ENCODE measurements at regions not wholly inside any gene's neighbourhood (a gene's known extent, or its start where the extent isn't known, plus 50 kb on each side); places are given as distances from the start of the nearest gene placed in this dataset.

DNA sequence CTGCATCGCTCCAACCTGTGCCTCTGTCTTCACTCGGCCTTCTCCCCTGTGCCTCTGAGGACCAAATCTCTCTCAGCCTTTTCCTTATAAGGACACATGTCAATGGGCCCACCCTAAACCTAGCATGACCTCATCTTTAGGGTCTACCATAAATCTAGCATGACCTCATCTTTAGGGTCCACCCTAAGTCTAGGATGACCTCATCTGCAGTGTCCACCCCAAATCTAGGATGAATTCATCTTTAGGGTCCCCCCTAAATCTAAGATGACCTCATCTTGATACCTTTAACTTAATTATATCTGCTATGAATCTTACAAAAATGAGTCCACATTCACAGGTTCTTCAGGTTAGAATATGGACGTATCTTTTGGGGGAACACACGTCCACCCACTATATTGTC, 131.1 kb upstream of the RPL38 start:
- H3K36me3 ChIP-seq, result no peaks in the 10 kb centered on the region
- ATAC-seq (no peak), DNase-seq (no peak)
- no peaks in the 10 kb centered on the region for H3K9me3 ChIP-seq
- WGBS (ENCODE audit: insufficient coverage, low coverage, low lambda C conversion rate, missing lambda C conversion rate), result 49% methylated on average over 2 of the region's 4 CpGs
- no peak overlapping the region for H3K27ac ChIP-seq
- H3K4me3 ChIP-seq, result no peak overlapping the region
- no peaks in the 10 kb centered on the region for H3K4me1 ChIP-seq
- no peaks in the 10 kb centered on the region for H3K27me3 ChIP-seq
- intact Hi-C loops (cut with DNase I), result no loop called here
- TF ChIP-seq, protein P1, sequence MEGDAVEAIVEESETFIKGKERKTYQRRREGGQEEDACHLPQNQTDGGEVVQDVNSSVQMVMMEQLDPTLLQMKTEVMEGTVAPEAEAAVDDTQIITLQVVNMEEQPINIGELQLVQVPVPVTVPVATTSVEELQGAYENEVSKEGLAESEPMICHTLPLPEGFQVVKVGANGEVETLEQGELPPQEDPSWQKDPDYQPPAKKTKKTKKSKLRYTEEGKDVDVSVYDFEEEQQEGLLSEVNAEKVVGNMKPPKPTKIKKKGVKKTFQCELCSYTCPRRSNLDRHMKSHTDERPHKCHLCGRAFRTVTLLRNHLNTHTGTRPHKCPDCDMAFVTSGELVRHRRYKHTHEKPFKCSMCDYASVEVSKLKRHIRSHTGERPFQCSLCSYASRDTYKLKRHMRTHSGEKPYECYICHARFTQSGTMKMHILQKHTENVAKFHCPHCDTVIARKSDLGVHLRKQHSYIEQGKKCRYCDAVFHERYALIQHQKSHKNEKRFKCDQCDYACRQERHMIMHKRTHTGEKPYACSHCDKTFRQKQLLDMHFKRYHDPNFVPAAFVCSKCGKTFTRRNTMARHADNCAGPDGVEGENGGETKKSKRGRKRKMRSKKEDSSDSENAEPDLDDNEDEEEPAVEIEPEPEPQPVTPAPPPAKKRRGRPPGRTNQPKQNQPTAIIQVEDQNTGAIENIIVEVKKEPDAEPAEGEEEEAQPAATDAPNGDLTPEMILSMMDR (IDR thresholded peaks at IDR 0.05), result no peak
- TF ChIP-seq POLR2A (IDR thresholded peaks at IDR 0.05), result no peak

DNA sequence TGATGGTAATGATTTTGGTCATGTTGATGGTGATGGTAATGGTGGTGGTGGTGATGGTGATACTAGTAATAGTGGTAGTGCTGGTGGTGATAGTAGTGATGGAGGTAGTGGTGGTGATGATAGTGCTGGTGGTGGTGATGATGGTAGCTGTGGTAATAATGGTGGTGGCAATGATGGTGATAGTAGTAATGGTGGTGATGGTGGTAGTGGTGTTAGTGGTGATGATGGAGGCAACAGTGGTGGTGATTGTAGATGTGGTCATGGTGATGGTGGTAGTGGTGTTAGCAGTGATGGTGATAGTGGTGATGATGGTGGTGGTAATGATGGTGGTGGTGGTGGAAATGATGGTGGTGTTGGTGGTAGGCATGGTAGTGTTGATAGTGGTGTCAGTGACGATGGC, 127.0 kb upstream of the RPL38 start:
- DNase-seq, result no peak

DNA sequence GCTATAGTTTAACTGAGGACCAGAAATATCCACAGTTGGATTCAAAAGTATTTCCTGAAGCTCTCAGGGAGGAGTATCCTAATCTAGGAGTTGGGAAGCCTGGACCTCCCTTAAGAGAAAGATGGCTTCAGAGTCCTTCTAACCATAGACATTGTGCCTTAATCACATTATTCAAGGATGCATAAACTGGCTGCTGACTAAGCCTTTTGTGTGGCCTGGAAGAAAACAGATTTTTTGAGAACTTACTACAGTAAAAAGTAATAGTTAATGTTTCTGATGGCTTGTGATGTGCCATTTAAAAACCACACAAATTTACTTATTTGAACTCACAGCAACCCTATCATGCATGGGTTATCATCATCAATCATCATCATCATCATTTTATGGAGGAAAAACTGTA, 126.2 kb upstream of the RPL38 start:
- ATAC-seq (no peak), DNase-seq (no peak)
- Histone ChIP-seq H3K27ac (no peak overlapping the region), H3K4me1 (no peaks in the 10 kb centered on the region), H3K27me3 (no peaks in the 10 kb centered on the region), H3K4me3 (no peak overlapping the region), H3K9me3 (no peaks in the 10 kb centered on the region), H3K36me3 (no peaks in the 10 kb centered on the region)
- intact Hi-C loops (cut with DNase I), result no loop called here
- TF ChIP-seq POLR2A (IDR thresholded peaks at IDR 0.05), result no peak
- TF ChIP-seq, protein P1 (IDR thresholded peaks at IDR 0.05), result no peak

More for the DNA sequence above, 127.0 kb upstream of the RPL38 start:
- no peak overlapping the region for H3K4me3 ChIP-seq
- H3K9me3 ChIP-seq, result no peaks in the 10 kb centered on the region
- H3K27ac ChIP-seq, result no peak overlapping the region
- TF ChIP-seq, protein P1 (IDR thresholded peaks at IDR 0.05), result no peak
- TF ChIP-seq POLR2A (IDR thresholded peaks at IDR 0.05), result no peak
- intact Hi-C loops (cut with DNase I), result no loop called here
- ATAC-seq, result no peak
- WGBS (ENCODE audit: insufficient coverage, low coverage, low lambda C conversion rate, missing lambda C conversion rate), result 71% methylated on average over 1 of the region's 1 CpG
- H3K4me1 ChIP-seq, result no peaks in the 10 kb centered on the region
- no peaks in the 10 kb centered on the region for H3K36me3 ChIP-seq
- H3K27me3 ChIP-seq, result no peaks in the 10 kb centered on the region

DNA sequence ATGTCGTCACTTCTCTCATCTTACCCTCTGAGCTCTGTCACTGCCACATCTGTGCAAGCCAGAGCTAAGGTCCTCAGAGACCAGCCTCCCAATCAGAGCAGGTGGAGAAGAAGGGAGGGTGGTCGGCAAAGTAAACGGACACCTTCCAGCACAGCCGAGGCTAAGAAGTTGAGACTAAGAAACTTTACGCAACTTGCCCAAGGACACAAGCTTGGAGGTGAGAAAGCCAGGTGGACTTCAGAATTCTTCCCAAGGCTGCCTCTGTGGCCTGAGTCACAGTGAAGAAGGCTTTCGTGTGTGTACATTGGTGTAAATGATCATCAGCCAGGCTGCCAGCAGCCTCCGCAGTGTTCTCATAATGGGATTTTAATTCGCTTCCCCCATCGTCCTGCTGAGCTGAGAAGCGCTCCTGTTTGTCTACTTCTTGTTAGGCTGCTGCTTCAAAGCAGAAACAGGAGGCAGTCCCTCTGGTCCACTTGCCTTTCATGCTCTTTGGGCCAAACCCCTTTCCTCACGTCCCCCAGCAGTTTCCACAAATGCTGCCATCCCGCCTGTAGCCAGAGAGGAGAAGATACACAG, 125.0 kb upstream of the RPL38 start:
- WGBS (ENCODE audit: insufficient coverage, low coverage, low lambda C conversion rate, missing lambda C conversion rate), result 43% methylated on average over 6 of the region's 12 CpGs
- intact Hi-C loops (cut with DNase I), result no loop called here
- Histone ChIP-seq H3K36me3 (no peaks in the 10 kb centered on the region), H3K9me3 (no peaks in the 10 kb centered on the region), H3K27me3 (no peaks in the 10 kb centered on the region), H3K27ac (no peak overlapping the region), H3K4me3 (no peak overlapping the region), H3K4me1 (no peaks in the 10 kb centered on the region)
- ATAC-seq (no peak), DNase-seq (no peak)
- TF ChIP-seq POLR2A (IDR thresholded peaks at IDR 0.05), result no peak
- TF ChIP-seq, protein P1 (IDR thresholded peaks at IDR 0.05), result no peak

Data from right lobe of liver (tissue), 6 donors.